IPS DF 4.7 (cell line): ENCODE measurements at regions not wholly inside any gene's neighbourhood (a gene's known extent, or its start where the extent isn't known, plus 50 kb on each side); places are given as distances from the start of the nearest gene placed in this dataset.
"Not testable (repeated sequence)": the region's sequence is repeated elsewhere in the genome, so short reads cannot be mapped to it uniquely, and the experiment has no call there.

Experiments used
- DNase-seq: peaks from one replicate; pipeline ENCODE4 v3.0.0-alpha.2; 2013; ENCODE audit warnings: low spot score; ENCODE audit errors: extremely low read depth

- DNase-seq, result not testable (repeated sequence)
Measured at GRCh38 chr6:1156411-1156810, 155.5 kb upstream of the FOXQ1 start.

GRCh38 chr6:1153696-1154245, 158.1 kb upstream of the FOXQ1 start:
- DNase-seq, result no peak

DNA sequence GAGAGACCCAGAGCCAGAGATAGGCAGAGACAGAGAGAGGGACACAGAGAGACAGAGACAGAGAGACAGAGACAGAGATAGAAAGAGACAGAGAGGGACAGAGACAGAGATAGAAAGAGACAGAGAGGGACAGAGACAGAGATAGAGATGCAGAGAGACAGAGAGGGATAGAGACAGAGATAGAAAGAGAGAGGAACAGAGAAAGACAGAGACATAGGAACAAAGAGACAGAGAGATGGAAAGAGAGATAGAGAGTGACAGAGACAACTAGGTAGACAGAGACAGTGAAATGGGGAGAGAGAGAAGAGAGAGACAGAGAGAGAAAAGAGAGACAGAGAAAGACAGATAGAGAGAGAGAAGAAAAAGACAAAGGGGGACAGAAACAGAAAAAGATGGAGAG, 165.4 kb upstream of the FOXQ1 start:
- DNase-seq, result no peak

DNA sequence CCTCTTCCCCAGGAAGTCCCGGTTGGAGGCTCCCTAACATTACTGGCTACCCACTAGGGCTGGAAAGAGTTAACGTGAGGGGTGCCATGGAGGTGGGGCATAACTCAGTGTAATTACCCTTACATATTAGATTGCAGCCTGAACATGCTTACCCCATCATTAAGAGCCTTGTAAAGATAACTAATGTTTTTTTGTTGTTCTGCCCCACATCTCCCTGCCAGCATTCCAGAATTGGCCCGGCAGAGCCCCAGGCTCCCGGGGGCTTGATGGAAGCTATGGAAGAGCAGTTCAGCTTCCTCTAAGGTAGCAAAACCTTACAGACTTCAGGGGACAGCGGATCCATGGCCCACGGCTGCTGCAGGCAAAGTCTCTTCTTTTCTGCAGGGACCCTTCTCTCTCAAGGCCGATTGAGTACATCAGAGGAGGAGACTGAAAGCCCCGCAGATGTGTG, 166.1 kb upstream of the FOXQ1 start:
- DNase-seq, result no peak

DNA sequence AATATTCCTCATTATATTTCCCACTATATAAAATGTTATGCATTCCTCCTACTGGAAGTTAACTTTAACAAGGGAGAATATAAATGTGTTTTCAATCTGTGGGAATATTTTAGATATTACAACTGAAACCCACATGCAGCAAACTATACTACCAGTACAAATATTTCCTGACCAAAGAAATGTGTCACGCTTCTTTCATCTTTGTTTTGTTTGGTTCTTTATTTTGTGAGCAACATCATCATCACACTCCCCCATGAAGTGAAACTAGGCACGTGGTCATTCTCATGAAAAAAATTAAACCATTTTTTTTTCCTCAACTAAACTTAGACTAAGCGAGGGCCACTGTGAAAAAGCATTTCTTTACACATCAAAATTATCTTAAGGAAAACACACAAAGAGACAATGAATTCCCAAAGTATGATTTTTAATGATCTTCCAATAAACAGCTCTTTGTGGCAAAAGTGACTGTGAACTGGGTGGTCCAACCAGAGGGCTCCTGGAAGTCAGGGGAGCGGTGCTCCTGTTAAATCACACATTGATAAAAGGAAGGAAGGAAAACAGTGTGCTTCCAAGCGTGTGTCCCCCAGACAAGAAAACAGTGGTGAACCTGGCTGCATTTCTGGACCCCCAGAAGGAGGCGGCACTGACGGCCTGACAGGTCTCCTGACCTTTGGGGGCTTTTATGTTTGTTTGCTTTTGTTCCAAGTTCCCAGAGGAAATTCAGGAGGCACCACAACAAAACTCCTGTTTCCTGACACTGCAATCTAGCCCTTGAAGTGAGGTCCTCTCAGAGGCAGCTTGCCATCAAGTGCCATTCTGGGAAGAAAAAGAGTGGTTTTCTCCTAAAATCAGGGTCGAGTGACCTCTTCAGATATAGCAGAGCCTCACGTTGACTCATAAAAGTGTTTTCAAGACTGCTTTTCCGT, 166.8 kb upstream of the FOXQ1 start:
- DNase-seq, result no peak

DNA sequence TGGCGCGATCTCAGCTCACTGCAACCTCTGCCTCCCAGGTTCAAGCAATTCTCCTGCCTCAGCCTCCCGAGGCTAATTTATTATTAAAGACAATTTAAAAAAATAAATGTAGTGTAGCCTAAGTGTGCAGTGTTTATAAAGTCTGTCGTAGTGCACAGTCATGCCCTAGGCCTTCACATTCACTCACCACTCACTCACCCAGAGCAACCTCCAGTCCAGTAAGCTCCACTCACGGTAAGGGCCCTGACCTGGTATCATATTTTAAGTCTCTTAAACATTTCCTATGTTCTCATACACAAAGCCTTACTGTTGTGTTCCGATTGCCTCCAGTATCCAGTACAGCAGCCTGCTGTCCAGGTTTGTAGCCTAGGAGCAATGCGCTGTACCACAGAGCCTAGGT, 168.2 kb upstream of the FOXQ1 start:
- DNase-seq, result no peak

DNA sequence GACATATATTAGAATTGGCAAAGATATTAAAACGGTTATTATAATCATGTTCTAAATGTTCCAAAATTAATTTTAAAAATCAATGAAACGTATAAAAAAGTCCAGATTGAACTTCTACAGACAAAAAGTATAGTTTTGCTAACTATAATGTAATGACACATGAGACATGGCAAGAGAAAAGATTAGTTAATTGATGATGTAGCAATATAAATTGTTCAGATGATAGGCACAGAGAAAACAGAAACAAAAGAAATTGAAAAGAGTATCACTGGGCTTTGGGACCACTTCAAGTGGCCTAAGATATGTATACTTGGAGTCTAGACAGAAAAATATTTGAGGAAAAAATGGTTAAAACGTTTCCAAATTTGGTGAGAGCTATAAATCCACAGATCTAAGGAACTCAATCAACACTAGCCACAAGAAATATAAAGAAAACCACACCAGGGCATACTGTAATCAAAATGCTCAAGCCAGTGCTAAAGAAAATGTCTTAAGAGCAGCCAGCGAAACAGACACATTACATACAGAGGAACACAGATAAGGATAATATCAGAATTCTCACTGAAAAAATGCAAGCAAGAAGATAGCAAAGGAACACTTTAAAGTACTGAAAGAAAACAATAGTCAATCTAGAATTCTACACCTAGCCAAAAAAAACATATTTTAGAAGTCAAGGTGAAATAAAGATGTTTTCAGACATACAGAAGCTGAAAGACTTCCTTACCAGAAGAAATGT, 172.6 kb upstream of the FOXQ1 start:
- DNase-seq, result no peak

GRCh38 chr6:1137849-1138248, 174.0 kb upstream of the FOXQ1 start:
- no peak for DNase-seq

DNA sequence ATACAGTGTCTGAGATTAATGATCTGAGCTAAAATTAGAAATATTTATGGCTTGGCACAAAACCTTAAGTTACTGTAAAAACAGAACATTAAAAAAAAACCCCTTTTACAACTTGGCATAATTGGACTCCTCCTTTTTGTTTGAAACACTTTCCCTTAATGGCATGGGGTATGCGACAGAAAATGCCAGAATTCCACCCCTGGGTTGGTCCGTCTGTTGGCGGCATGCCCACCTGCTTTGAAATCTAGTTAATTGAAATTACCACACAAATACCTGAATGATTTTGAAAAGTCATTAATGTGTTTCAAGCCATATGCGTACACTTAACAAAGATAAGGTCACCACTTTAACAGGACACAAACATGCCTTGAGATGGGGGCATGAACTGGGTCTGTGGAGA, 175.1 kb upstream of the FOXQ1 start:
- no peak for DNase-seq

GRCh38 chr6:1136415-1136774, 175.5 kb upstream of the FOXQ1 start:
- DNase-seq, result no peak

- no peak for DNase-seq
Measured at GRCh38 chr6:1135726-1136414, 176.0 kb upstream of the FOXQ1 start.

GRCh38 chr6:1131285-1132079, 180.4 kb upstream of the FOXQ1 start:
- no peak for DNase-seq

- DNase-seq, result no peak
Measured at GRCh38 chr6:1130709-1131108, 181.2 kb upstream of the FOXQ1 start.

- no peak for DNase-seq
Measured at GRCh38 chr6:1129131-1129530, 182.8 kb upstream of the FOXQ1 start.

DNA sequence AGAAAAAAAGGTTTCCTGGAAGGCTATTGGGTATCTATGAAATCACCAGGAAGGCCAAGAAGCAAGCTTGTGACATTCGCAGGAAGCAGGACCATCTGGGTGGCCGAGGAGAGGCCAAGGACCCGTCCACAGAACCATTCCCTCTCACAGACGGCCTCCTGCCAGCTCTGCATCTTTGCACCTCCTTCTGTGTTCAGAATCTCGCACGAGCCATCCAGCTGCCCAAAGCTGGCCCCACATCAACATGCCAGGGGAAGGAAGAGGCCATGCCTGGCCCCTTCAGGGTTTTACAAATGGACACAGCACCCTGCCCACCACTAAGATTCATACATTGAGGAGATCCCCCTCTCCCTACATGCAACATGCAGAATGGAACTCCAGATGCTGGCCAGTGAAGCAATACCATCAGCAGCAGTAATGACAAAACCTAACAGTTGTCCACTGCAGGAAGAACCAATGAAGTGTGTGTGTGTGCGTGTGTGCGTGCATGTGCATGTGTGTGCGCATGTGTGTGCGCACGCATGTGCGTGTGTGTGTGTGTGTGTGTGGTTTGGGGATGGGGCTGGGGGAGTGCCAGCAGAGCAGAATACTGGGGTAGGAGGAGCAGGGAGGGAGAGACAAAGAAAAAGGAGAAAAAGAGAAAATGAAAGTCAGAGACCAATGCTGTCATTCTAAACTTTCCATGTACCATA, 184.2 kb upstream of the FOXQ1 start:
- no peak for DNase-seq

DNA sequence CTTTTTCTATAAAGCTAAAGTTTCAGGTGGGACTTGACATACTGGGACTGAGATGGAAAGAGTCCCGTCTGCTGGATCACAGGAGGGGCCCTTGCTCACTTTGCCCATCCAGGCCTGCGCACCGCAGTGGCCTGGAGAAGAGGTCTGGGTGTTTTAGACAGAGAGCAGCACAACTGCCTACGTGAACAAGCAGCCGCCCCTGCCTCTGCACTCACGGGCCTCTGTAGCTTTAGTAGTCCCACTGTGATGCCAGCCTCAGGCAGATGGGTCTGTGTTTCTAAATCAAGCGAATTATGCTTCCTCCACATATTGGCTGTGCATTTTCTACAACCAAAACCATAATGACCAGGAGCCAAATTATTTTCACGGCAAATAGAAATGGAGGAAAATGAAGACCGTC, 184.8 kb upstream of the FOXQ1 start:
- no peak for DNase-seq

GRCh38 chr6:1126036-1126435, 185.9 kb upstream of the FOXQ1 start:
- DNase-seq, result no peak

GRCh38 chr6:1125297-1125696, 186.6 kb upstream of the FOXQ1 start:
- no peak for DNase-seq

DNA sequence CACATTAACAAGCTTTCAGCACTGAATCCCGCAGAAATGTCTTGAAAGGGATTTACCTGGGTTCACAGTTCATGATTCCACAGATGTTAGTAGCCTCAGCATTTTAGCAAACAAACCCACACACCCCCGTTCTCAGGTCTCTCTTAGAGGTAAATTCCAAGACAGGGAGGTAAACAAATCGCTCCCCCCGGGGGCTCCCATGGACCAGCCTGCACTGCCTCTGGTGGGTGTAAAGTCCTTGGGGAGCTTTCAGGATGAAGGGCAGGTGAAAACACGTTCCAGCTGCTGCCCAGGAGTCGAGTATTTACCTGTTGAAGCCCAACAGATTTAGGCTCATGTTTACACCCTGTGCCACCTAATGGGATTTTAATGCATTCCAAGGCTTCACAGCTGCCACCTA, 187.0 kb upstream of the FOXQ1 start:
- no peak for DNase-seq
